Neuron (in vitro differentiated cells): ENCODE measurements at regions not wholly inside any gene's neighbourhood (a gene's known extent, or its start where the extent isn't known, plus 50 kb on each side); places are given as distances from the start of the nearest gene placed in this dataset.
"Not testable (repeated sequence)": the region's sequence is repeated elsewhere in the genome, so short reads cannot be mapped to it uniquely, and the experiment has no call there.

Experiments used
- H2AFZ ChIP-seq: one replicate; pipeline ENCODE4 v1.6.1; 2013; ENCODE audit warnings: low read depth, mild to moderate bottlenecking, inconsistent platforms, low read length, moderate library complexity
- H3K27me3 ChIP-seq: one replicate; pipeline ENCODE4 v1.6.1; 2013; ENCODE audit warnings: low read length; ENCODE audit not compliant: insufficient read depth
- H3K36me3 ChIP-seq: one replicate; pipeline ENCODE4 v1.6.1; 2013; ENCODE audit warnings: low read length; ENCODE audit not compliant: insufficient read depth
- H3K4me1 ChIP-seq: one replicate; pipeline ENCODE4 v1.6.1; 2013; ENCODE audit warnings: low read length; ENCODE audit not compliant: insufficient read depth
- H3K4me3 ChIP-seq: 2 replicates; pipeline ENCODE4 v1.5.1; 2013; ENCODE audit warnings: mild to moderate bottlenecking, low read length, moderate library complexity
- H3K9me3 ChIP-seq: one replicate; pipeline ENCODE4 v1.6.1; 2013; ENCODE audit warnings: low read length

GRCh38 chr2:142722086-142722485, 155.4 kb upstream of the KYNU start:
- no peaks in the 10 kb centered on the region for H3K9me3 ChIP-seq
- H3K36me3 ChIP-seq = no peaks in the 10 kb centered on the region
- peaks cover 8% of the 10 kb centered on the region for H3K4me1 ChIP-seq
- H3K27me3 ChIP-seq = no peaks in the 10 kb centered on the region
- no peak overlapping the region for H2AFZ ChIP-seq
- H3K4me3 ChIP-seq = no peak overlapping the region

- Histone ChIP-seq H3K9me3 (no peaks in the 10 kb centered on the region), H3K36me3 (no peaks in the 10 kb centered on the region), H2AFZ (no peak overlapping the region), H3K4me3 (no peak overlapping the region), H3K27me3 (no peaks in the 10 kb centered on the region), H3K4me1 (peaks cover 19% of the 10 kb centered on the region)
Observed at GRCh38 chr2:142721015-142721414, 156.4 kb upstream of the KYNU start.

- Histone ChIP-seq H3K4me1 (peaks cover 19% of the 10 kb centered on the region), H3K4me3 (no peak overlapping the region), H3K9me3 (no peaks in the 10 kb centered on the region), H2AFZ (no peak overlapping the region), H3K36me3 (no peaks in the 10 kb centered on the region), H3K27me3 (no peaks in the 10 kb centered on the region)
Observed at GRCh38 chr2:142718576-142719155, 158.8 kb upstream of the KYNU start.

- Histone ChIP-seq H3K9me3 (no peaks in the 10 kb centered on the region), H3K4me1 (peaks cover 19% of the 10 kb centered on the region), H3K27me3 (no peaks in the 10 kb centered on the region), H2AFZ (no peak overlapping the region), H3K36me3 (no peaks in the 10 kb centered on the region), H3K4me3 (no peak overlapping the region)
Observed at GRCh38 chr2:142716463-142717242, 160.8 kb upstream of the KYNU start.

GRCh38 chr2:142714600-142714999, 162.9 kb upstream of the KYNU start:
- H3K36me3 ChIP-seq = no peaks in the 10 kb centered on the region
- H3K4me1 ChIP-seq = peaks cover 19% of the 10 kb centered on the region
- no peak overlapping the region for H2AFZ ChIP-seq
- H3K4me3 ChIP-seq = no peak overlapping the region
- H3K27me3 ChIP-seq = no peaks in the 10 kb centered on the region
- no peaks in the 10 kb centered on the region for H3K9me3 ChIP-seq

- H3K27me3 ChIP-seq = no peaks in the 10 kb centered on the region
- no peaks in the 10 kb centered on the region for H3K9me3 ChIP-seq
- H3K4me3 ChIP-seq = no peak overlapping the region
- H3K36me3 ChIP-seq = no peaks in the 10 kb centered on the region
- no peaks in the 10 kb centered on the region for H3K4me1 ChIP-seq
- H2AFZ ChIP-seq = no peak overlapping the region
Observed at GRCh38 chr2:142710336-142710735, 167.1 kb upstream of the KYNU start.

GRCh38 chr2:142707318-142707717, 170.1 kb upstream of the KYNU start:
- Histone ChIP-seq H3K36me3 (no peaks in the 10 kb centered on the region), H2AFZ (no peak overlapping the region), H3K4me3 (no peak overlapping the region), H3K27me3 (no peaks in the 10 kb centered on the region), H3K4me1 (no peaks in the 10 kb centered on the region), H3K9me3 (no peaks in the 10 kb centered on the region)

- not testable (repeated sequence) for H3K4me3 ChIP-seq, H3K4me1 ChIP-seq, H3K9me3 ChIP-seq, H3K27me3 ChIP-seq, H2AFZ ChIP-seq, H3K36me3 ChIP-seq
Observed at GRCh38 chr2:142702397-142702796, 175.1 kb upstream of the KYNU start.

- not testable (repeated sequence) for H3K9me3 ChIP-seq, H3K4me1 ChIP-seq, H3K4me3 ChIP-seq, H3K36me3 ChIP-seq, H3K27me3 ChIP-seq, H2AFZ ChIP-seq
Observed at GRCh38 chr2:142695350-142696257, 181.9 kb upstream of the KYNU start.

- Histone ChIP-seq H3K36me3 (no peaks in the 10 kb centered on the region), H3K4me3 (no peak overlapping the region), H3K4me1 (peaks cover 3% of the 10 kb centered on the region), H3K27me3 (no peaks in the 10 kb centered on the region), H3K9me3 (no peaks in the 10 kb centered on the region), H2AFZ (no peak overlapping the region)
Observed at GRCh38 chr2:142694282-142694681, 183.2 kb upstream of the KYNU start.

GRCh38 chr2:142693171-142693950, 184.1 kb upstream of the KYNU start:
- Histone ChIP-seq H3K9me3 (no peaks in the 10 kb centered on the region), H3K27me3 (no peaks in the 10 kb centered on the region), H3K4me3 (no peak overlapping the region), H2AFZ (peak overlapping the region; percentile 46), H3K4me1 (peaks cover 3% of the 10 kb centered on the region), H3K36me3 (no peaks in the 10 kb centered on the region)

GRCh38 chr2:142688856-142689605, 188.4 kb upstream of the KYNU start:
- Histone ChIP-seq H3K4me1 (peaks cover 3% of the 10 kb centered on the region), H3K4me3 (no peak overlapping the region), H3K36me3 (no peaks in the 10 kb centered on the region), H3K9me3 (no peaks in the 10 kb centered on the region), H2AFZ (no peak overlapping the region), H3K27me3 (no peaks in the 10 kb centered on the region)
